HepG2 (cell line): ENCODE measurements at regions not wholly inside any gene's neighbourhood (a gene's known extent, or its start where the extent isn't known, plus 50 kb on each side); places are given as distances from the start of the nearest gene placed in this dataset.

Experiments
- GMEB2 ChIP-seq: IDR thresholded peaks from 2 replicates; pipeline ENCODE4 v1.6.1; 2016; ENCODE audit warnings: missing biosample characterization, missing genetic modification reagents, low read depth
- HDAC2 ChIP-seq: sonication (generic); formaldehyde crosslinking; IDR thresholded peaks from 2 replicates; pipeline ENCODE4 v1.4.0; 2020; ENCODE audit warnings: missing genetic modification reagents
- NCOA1 ChIP-seq: sonication (generic); formaldehyde crosslinking; IDR thresholded peaks from 2 replicates; pipeline ENCODE4 v1.9.0; 2021; ENCODE audit warnings: missing genetic modification reagents
- PITX1 ChIP-seq: sonication (generic); formaldehyde crosslinking; IDR thresholded peaks from 2 replicates; pipeline ENCODE4 v1.5.1; 2020; ENCODE audit warnings: mild to moderate bottlenecking, missing genetic modification reagents
- REXO4 ChIP-seq: sonication (generic); formaldehyde crosslinking; IDR thresholded peaks from 2 replicates; pipeline ENCODE4 v1.8.0; 2022; ENCODE audit warnings: missing genetic modification reagents, mild to moderate bottlenecking, borderline replicate concordance
- SOX6 ChIP-seq, 2 experiments: fragments of 450-650 bp in 1 of 2; sonication (generic) in 1 of 2; formaldehyde crosslinking in 1 of 2; IDR thresholded peaks; 2 replicates each; pipeline versions ENCODE4 v1.4.0 to v1.6.1; 2017 to 2020; ENCODE audit warnings: antibody characterized with exemption in 1 of 2, mild to moderate bottlenecking in 1 of 2, missing genetic modification reagents in 1 of 2
- ZNF17 ChIP-seq: sonication (generic); formaldehyde crosslinking; IDR thresholded peaks from 2 replicates; pipeline ENCODE4 v1.5.0; 2020; ENCODE audit warnings: mild to moderate bottlenecking, missing genetic modification reagents
- ZNF331 ChIP-seq: sonication (generic); formaldehyde crosslinking; IDR thresholded peaks from 2 replicates; pipeline ENCODE4 v1.4.0; 2020; ENCODE audit warnings: missing genetic modification reagents
- ZNF609 ChIP-seq: sonication (generic); formaldehyde crosslinking; IDR thresholded peaks from 2 replicates; pipeline ENCODE4 v1.4.0; 2020; ENCODE audit warnings: mild to moderate bottlenecking, missing genetic modification reagents, borderline replicate concordance
- ZNF691 ChIP-seq: sonication (generic); formaldehyde crosslinking; IDR thresholded peaks from 2 replicates; pipeline ENCODE4 v1.4.0; 2020; ENCODE audit warnings: missing genetic modification reagents, low read depth, mild to moderate bottlenecking, borderline replicate concordance
- TF ChIP-seq, protein P1 (sequence below): sonication (generic); formaldehyde crosslinking; IDR thresholded peaks from 2 replicates; pipeline ENCODE4 v1.9.0; 2021; ENCODE audit warnings: missing genetic modification reagents, borderline replicate concordance

- TF ChIP-seq, protein P1, sequence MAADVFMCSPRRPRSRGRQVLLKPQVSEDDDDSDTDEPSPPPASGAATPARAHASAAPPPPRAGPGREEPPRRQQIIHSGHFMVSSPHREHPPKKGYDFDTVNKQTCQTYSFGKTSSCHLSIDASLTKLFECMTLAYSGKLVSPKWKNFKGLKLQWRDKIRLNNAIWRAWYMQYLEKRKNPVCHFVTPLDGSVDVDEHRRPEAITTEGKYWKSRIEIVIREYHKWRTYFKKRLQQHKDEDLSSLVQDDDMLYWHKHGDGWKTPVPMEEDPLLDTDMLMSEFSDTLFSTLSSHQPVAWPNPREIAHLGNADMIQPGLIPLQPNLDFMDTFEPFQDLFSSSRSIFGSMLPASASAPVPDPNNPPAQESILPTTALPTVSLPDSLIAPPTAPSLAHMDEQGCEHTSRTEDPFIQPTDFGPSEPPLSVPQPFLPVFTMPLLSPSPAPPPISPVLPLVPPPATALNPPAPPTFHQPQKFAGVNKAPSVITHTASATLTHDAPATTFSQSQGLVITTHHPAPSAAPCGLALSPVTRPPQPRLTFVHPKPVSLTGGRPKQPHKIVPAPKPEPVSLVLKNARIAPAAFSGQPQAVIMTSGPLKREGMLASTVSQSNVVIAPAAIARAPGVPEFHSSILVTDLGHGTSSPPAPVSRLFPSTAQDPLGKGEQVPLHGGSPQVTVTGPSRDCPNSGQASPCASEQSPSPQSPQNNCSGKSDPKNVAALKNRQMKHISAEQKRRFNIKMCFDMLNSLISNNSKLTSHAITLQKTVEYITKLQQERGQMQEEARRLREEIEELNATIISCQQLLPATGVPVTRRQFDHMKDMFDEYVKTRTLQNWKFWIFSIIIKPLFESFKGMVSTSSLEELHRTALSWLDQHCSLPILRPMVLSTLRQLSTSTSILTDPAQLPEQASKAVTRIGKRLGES (CRISPR knock-in tag): no peak
- TF ChIP-seq REXO4: no peak
- peak; percentile 98 for TF ChIP-seq HDAC2 (CRISPR knock-in tag)
- no peak for TF ChIP-seq ZNF691 (CRISPR knock-in tag)
- no peak for TF ChIP-seq ZNF17 (CRISPR knock-in tag)
- peak; percentile 24; the same call in 1 of the 2 replicates for TF ChIP-seq GMEB2 (CRISPR knock-in tag)
- peak; percentile 98 for TF ChIP-seq ZNF609
- TF ChIP-seq PITX1 (CRISPR knock-in tag): peak; percentile 99
- TF ChIP-seq ZNF331 (CRISPR knock-in tag): peak; percentile 95
- no peak for TF ChIP-seq SOX6 (IDR thresholded peaks at IDR 0.05)
- peak; percentile 99 for TF ChIP-seq SOX6 (CRISPR knock-in tag; IDR thresholded peaks at IDR 0.05)
- TF ChIP-seq NCOA1 (CRISPR knock-in tag): peak; percentile 99
These were observed 347.7 kb upstream of the TGFBR2 start (continued) for GRCh38 chr3:30258426-30259392.
